HL-60 (cell line): ENCODE measurements at regions not wholly inside any gene's neighbourhood (a gene's known extent, or its start where the extent isn't known, plus 50 kb on each side); places are given as distances from the start of the nearest gene placed in this dataset.

Experiments
- CTCF ChIP-seq: IDR thresholded peaks from one replicate; pipeline ENCODE4 v1.5.1; 2011; ENCODE audit warnings: low read length, control low read depth, inconsistent platforms; ENCODE audit not compliant: insufficient read depth
- GABPA ChIP-seq: IDR thresholded peaks from 2 replicates; pipeline ENCODE4 v1.6.1; 2012; ENCODE audit warnings: low read depth
- POLR2AphosphoS5 ChIP-seq: IDR thresholded peaks from 2 replicates; pipeline ENCODE4 v1.6.1; 2012; ENCODE audit warnings: low read depth
- REST ChIP-seq: IDR thresholded peaks from 2 replicates; pipeline ENCODE4 v1.6.1; 2012; ENCODE audit warnings: low read depth; ENCODE audit not compliant: insufficient replicate concordance
- SPI1 ChIP-seq: IDR thresholded peaks from 2 replicates; pipeline ENCODE4 v1.6.1; 2012; ENCODE audit warnings: low read depth, mild to moderate bottlenecking, borderline replicate concordance

GRCh38 chr11:97850701-97851100 lies 1170.0 kb upstream of the CNTN5 start:
- TF ChIP-seq CTCF = no peak
- TF ChIP-seq POLR2AphosphoS5 = no peak
- TF ChIP-seq GABPA = no peak
- no peak for TF ChIP-seq SPI1
- TF ChIP-seq REST = no peak
